AG04450 (cell line): ENCODE measurements at regions not wholly inside any gene's neighbourhood (a gene's known extent, or its start where the extent isn't known, plus 50 kb on each side); places are given as distances from the start of the nearest gene placed in this dataset.

Source experiments
- CTCF ChIA-PET: fragments of 300-600, 350-600 bp; formaldehyde crosslinking; extraction: SDS; loops from one replicate; lab custom pipeline; 2022; ENCODE audit warnings: antibody characterized with exemption, inconsistent platforms; lab: Charles Lee
- POLR2A ChIA-PET: fragments of 350-600 bp; formaldehyde crosslinking; extraction: SDS; loops from one replicate; lab custom pipeline; 2021; ENCODE audit warnings: antibody characterized with exemption, inconsistent platforms; lab: Yijun Ruan, JAX
- DNase-seq: peaks from one replicate; pipeline ENCODE4 v3.0.0-alpha.2; 2011; ENCODE audit warnings: low read depth, low spot score
- H3K27ac ChIP-seq: one replicate; pipeline ENCODE4 v1.5.1; 2012; ENCODE audit warnings: low read depth, low read length, control low read depth
- H3K27me3 ChIP-seq: one replicate; pipeline ENCODE4 v1.6.0; 2012; ENCODE audit warnings: low read length; ENCODE audit not compliant: control insufficient read depth, insufficient read depth
- H3K4me3 ChIP-seq: 2 replicates; pipeline ENCODE4 v1.5.1; 2011; ENCODE audit warnings: mild to moderate bottlenecking, low read depth, low read length, control low read depth
- H3K9me3 ChIP-seq: 2 replicates; pipeline ENCODE4 v1.5.1; 2012; ENCODE audit warnings: low read length; ENCODE audit not compliant: control insufficient read depth, insufficient read depth
- CTCF ChIP-seq: IDR thresholded peaks from 2 replicates; pipeline ENCODE4 v1.5.1; 2011; ENCODE audit warnings: low read depth, low read length, control low read depth, inconsistent platforms

- TF ChIP-seq CTCF, result no peak
These were observed 1568.6 kb upstream of the GOT2 start for GRCh38 chr16:60302676-60303075.

GRCh38 chr16:60302261-60302660 lies 1568.1 kb upstream of the GOT2 start:
- ChIA-PET POLR2A (no interaction called here), CTCF (no interaction called here)
- no peak for DNase-seq
- Histone ChIP-seq H3K9me3 (peaks cover 5% of the 10 kb centered on the region), H3K27me3 (no peaks in the 10 kb centered on the region), H3K27ac (no peak overlapping the region), H3K4me3 (no peak overlapping the region)
- TF ChIP-seq CTCF, result no peak

More at GRCh38 chr16:60302676-60303075, 1568.6 kb upstream of the GOT2 start:
- Histone ChIP-seq H3K27me3 (no peaks in the 10 kb centered on the region), H3K9me3 (peaks cover 5% of the 10 kb centered on the region), H3K27ac (no peak overlapping the region), H3K4me3 (no peak overlapping the region)
- no peak for DNase-seq
- POLR2A ChIA-PET, result no interaction called here
- CTCF ChIA-PET, result no interaction called here

DNA sequence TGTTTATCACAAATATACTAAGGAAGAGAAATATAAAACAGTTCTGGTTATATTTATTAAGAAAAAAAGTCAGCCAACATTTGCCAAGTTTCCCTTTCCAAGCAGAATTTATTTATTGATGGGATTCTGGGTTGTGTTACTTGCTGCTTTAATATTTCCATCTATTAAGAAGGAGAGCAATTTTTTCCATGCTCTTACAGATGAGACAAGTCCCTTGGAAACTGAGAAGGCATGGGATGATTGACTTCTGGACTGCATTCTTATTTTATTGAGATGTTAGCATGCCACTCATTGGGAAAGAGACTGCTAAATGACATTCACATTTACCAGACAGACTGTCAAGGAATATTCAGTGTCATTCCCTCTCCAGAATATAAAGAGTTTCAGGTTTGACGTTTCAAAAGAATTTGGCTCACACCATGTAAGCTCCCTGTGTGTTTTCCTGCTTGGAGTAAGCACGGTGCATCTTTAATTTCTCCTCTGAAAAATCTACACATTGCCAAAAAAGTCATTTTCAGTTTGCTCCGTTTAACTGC lies 1565.2 kb upstream of the GOT2 start:
- ChIA-PET CTCF (interaction anchor here (0.5 kb wide), 1 partner anchor 797 kb away, joined by 3 read pairs; no protein-coding TSS in a partner anchor), POLR2A (no interaction called here)
- no peak for DNase-seq
- Histone ChIP-seq H3K27ac (no peak overlapping the region), H3K9me3 (peaks cover 5% of the 10 kb centered on the region), H3K27me3 (no peaks in the 10 kb centered on the region), H3K4me3 (no peak overlapping the region)
- no peak for TF ChIP-seq CTCF

GRCh38 chr16:60295451-60295850 lies 1561.3 kb upstream of the GOT2 start:
- TF ChIP-seq CTCF, result no peak
- CTCF ChIA-PET, result no interaction called here

GRCh38 chr16:60285794-60286193 lies 1551.7 kb upstream of the GOT2 start:
- peaks cover 5% of the 10 kb centered on the region for H3K9me3 ChIP-seq
- no peaks in the 10 kb centered on the region for H3K27me3 ChIP-seq
- TF ChIP-seq CTCF, result no peak
- DNase-seq, result no peak
- no peak overlapping the region for H3K4me3 ChIP-seq
- POLR2A ChIA-PET, result no interaction called here
- CTCF ChIA-PET, result no interaction called here
- H3K27ac ChIP-seq, result no peak overlapping the region

More at GRCh38 chr16:60295451-60295850, 1561.3 kb upstream of the GOT2 start:
- H3K9me3 ChIP-seq, result no peaks in the 10 kb centered on the region; the same call in 1 of the 2 replicates
- POLR2A ChIA-PET, result no interaction called here
- DNase-seq, result no peak
- H3K27me3 ChIP-seq, result no peaks in the 10 kb centered on the region
- H3K27ac ChIP-seq, result no peak overlapping the region
- no peak overlapping the region for H3K4me3 ChIP-seq
